ENCODE measurements at regions not wholly inside any gene's neighbourhood (a gene's known extent, or its start where the extent isn't known, plus 50 kb on each side); places are given as distances from the start of the nearest gene placed in this dataset.

DNA sequence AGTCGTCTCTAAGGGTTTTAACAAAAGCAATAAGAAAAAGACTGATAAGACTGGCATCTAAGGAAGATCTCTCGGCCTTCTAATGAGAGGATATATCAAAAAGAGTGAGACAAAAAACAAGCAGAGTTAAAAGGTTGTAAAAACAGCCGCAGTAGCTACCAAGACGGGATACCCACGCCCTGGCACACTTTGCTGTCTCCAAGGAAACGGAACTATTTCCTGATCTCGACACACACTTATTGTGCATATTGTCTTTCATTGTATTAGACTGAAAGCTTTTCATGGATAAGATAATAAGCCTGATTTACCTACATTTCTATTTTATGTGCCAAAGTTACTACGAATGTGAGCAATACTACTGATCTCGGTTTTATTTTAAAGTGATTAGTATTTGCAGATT is 161.5 kb upstream of the MCTP2 start:
- TF ChIP-seq POLR2A (IDR thresholded peaks at IDR 0.05) = no peak
- no peak for TF ChIP-seq POLR2AphosphoS5 (IDR thresholded peaks at IDR 0.05)
- TF ChIP-seq EP300 (IDR thresholded peaks at IDR 0.05; ENCODE audit: low read depth) = no peak
- TF ChIP-seq, protein P1, sequence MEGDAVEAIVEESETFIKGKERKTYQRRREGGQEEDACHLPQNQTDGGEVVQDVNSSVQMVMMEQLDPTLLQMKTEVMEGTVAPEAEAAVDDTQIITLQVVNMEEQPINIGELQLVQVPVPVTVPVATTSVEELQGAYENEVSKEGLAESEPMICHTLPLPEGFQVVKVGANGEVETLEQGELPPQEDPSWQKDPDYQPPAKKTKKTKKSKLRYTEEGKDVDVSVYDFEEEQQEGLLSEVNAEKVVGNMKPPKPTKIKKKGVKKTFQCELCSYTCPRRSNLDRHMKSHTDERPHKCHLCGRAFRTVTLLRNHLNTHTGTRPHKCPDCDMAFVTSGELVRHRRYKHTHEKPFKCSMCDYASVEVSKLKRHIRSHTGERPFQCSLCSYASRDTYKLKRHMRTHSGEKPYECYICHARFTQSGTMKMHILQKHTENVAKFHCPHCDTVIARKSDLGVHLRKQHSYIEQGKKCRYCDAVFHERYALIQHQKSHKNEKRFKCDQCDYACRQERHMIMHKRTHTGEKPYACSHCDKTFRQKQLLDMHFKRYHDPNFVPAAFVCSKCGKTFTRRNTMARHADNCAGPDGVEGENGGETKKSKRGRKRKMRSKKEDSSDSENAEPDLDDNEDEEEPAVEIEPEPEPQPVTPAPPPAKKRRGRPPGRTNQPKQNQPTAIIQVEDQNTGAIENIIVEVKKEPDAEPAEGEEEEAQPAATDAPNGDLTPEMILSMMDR (IDR thresholded peaks at IDR 0.05) = no peak
- Histone ChIP-seq H3K9me3 (peaks cover 4% of the 10 kb centered on the region in 2 donors), H3K4me1 (peaks cover 0 to 15% (median 3%) of the 10 kb centered on the region in 4 donors), H3K27ac (peak overlapping the region in 3 of 4 donors; percentile 51 to 62 (median 59)), H3K4me3 (peak overlapping the region in 1 of 4 donors; percentile 28), H3K27me3 (no peaks in the 10 kb centered on the region), H3K36me3 (no peaks in the 10 kb centered on the region)
- WGBS, 2 donors (ENCODE audit: low coverage in 1 of 2) = 38% methylated on average over 9 of the region's 9 CpGs
- in situ Hi-C loops (cut with MboI; ENCODE audit: low pct_ligation_motif_present in 1 of 4, low pct_unique_long_range_greater_than_20kb in 1 of 4, low sequenced_read_pairs in 3 of 4) = no loop called here
- DNase-seq = no peak
- intact Hi-C loops (cut with DNase I; ENCODE audit: low total_unique reads) = no loop called here

DNA sequence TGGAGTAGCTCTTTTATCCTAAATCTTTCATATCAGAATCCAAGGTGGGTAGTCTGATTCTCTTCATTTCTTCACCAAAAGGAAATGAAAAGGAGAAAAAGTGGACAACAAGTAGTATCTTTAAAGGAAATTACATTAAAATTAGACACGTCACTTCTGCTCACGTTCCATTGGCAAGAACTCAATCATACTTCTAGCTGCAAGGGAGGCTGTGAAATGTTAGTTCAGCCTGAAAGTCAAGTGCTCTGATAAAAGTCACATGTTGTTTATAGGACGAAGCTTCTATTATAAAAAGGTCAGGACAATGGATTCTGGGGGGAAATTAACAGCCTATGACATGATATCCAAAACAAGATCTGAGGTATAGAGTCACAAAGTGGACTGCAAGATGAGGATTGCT is 164.6 kb upstream of the MCTP2 start:
- in situ Hi-C loops (cut with MboI; ENCODE audit: low pct_ligation_motif_present in 1 of 4, low pct_unique_long_range_greater_than_20kb in 1 of 4, low sequenced_read_pairs in 3 of 4) = no loop called here
- 75 to 86% methylated on average over 3 of the region's 3 CpGs for WGBS, 2 donors (ENCODE audit: low coverage in 1 of 2)
- no peak for TF ChIP-seq EP300 (IDR thresholded peaks at IDR 0.05; ENCODE audit: low read depth)
- TF ChIP-seq, protein P1 (IDR thresholded peaks at IDR 0.05) = no peak
- Histone ChIP-seq H3K27me3 (no peaks in the 10 kb centered on the region), H3K36me3 (no peaks in the 10 kb centered on the region), H3K9me3 (peaks cover 4% of the 10 kb centered on the region in 2 donors), H3K4me1 (peaks cover 0 to 14% (median 3%) of the 10 kb centered on the region in 4 donors), H3K27ac (no peak overlapping the region), H3K4me3 (no peak overlapping the region)
- no peak for DNase-seq
- intact Hi-C loops (cut with DNase I; ENCODE audit: low total_unique reads) = no loop called here

DNA sequence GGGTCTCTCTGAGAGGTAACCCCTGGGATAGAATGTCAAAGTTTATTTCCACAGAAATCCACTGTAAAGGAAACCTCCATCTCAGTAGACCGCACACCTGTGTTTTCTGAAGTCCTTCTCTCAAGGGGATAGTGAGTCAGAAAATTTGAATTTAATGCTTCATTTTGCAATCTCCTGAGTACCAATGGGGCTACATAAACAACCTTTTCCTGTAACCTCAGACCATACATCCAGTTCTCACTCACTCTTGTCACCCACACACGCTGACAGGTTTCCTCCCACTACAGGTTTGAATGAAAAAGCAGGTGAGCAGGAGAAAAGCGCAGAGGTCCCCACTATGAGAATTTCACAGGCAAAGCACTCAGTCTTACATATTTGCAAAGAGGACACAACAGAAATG is 165.3 kb upstream of the MCTP2 start:
- TF ChIP-seq POLR2AphosphoS5 (IDR thresholded peaks at IDR 0.05) = no peak
- TF ChIP-seq EP300 (IDR thresholded peaks at IDR 0.05; ENCODE audit: low read depth) = no peak
- no peak for TF ChIP-seq POLR2A (IDR thresholded peaks at IDR 0.05)
- TF ChIP-seq, protein P1 (IDR thresholded peaks at IDR 0.05) = no peak
- peaks cover 0 to 10% (median 2%) of the 10 kb centered on the region in 4 donors for H3K4me1 ChIP-seq
- no peaks in the 10 kb centered on the region for H3K27me3 ChIP-seq
- H3K9me3 ChIP-seq = peaks cover 4% of the 10 kb centered on the region in 2 donors
- in situ Hi-C loops (cut with MboI; ENCODE audit: low pct_ligation_motif_present in 1 of 4, low pct_unique_long_range_greater_than_20kb in 1 of 4, low sequenced_read_pairs in 3 of 4) (no loop called here), intact Hi-C loops (cut with DNase I; ENCODE audit: low total_unique reads) (no loop called here)
- H3K4me3 ChIP-seq = no peak overlapping the region
- no peak overlapping the region for H3K27ac ChIP-seq
- H3K36me3 ChIP-seq = no peaks in the 10 kb centered on the region
- no peak for DNase-seq
- WGBS, 2 donors (ENCODE audit: low coverage in 1 of 2) = 71 to 100% methylated on average over 1 to 3 of the region's 3 CpGs

DNA sequence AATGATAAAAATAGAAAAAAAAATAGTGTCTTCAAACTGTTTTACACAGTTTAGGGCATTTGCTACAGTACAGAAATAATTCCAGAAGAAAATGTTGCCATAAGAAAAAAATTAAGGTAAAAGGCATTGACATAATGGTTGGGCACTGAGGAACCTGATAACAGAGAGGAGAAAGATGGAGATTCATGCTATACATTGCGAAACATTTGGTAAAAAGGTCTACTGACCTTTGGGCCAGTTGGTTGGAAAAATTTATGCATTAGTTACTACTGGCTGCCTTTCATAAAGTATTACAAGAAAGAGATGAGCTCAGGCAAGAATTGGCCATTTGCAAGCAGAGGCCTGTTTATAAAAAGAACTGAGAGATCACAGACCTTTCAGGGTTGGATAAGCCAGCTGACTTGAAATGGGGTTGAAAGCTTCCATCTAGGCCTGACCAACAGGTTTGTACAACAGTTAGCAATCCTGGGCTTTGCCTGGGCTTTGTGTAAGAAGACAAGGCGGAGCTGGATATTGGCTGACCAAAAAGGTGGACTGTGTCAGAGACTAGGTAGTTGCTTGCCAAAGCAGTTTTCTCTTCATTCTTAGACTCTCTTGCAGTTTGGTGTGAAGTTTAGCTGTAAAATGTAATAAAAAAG is 166.6 kb upstream of the MCTP2 start:
- Histone ChIP-seq H3K27ac (no peak overlapping the region), H3K4me3 (no peak overlapping the region), H3K27me3 (no peaks in the 10 kb centered on the region), H3K4me1 (no peaks in the 10 kb centered on the region), H3K9me3 (peaks cover 4% of the 10 kb centered on the region in 2 donors), H3K36me3 (no peaks in the 10 kb centered on the region)
- no peak for DNase-seq
- intact Hi-C loops (cut with DNase I; ENCODE audit: low total_unique reads) (no loop called here), in situ Hi-C loops (cut with MboI; ENCODE audit: low pct_ligation_motif_present in 1 of 4, low pct_unique_long_range_greater_than_20kb in 1 of 4, low sequenced_read_pairs in 3 of 4) (no loop called here)
- 95 to 100% methylated on average over 2 of the region's 2 CpGs for WGBS, 2 donors (ENCODE audit: low coverage in 1 of 2)
- no peak for TF ChIP-seq POLR2A (IDR thresholded peaks at IDR 0.05)
- TF ChIP-seq POLR2AphosphoS5 (IDR thresholded peaks at IDR 0.05) = no peak
- no peak for TF ChIP-seq EP300 (IDR thresholded peaks at IDR 0.05; ENCODE audit: low read depth)
- TF ChIP-seq, protein P1 (IDR thresholded peaks at IDR 0.05) = no peak
